Cardiac muscle cell (in vitro differentiated cells and primary cell): ENCODE measurements at regions not wholly inside any gene's neighbourhood (a gene's known extent, or its start where the extent isn't known, plus 50 kb on each side); places are given as distances from the start of the nearest gene placed in this dataset.

Experiments used
- DNase-seq, 2 donors: peaks; one replicate each; pipeline versions ENCODE4 v3.0.0 to v3.0.0-alpha.2; 2010 to 2017; ENCODE audit warnings: low read depth in 1 of 2, low spot score in 1 of 2
- H3K27ac ChIP-seq: fragments of 200-600 bp; sonication (generic); 2 replicates; pipeline ENCODE4 v1.5.1; 2016
- H3K27me3 ChIP-seq: fragments of 200-600 bp; sonication (generic); 2 replicates; pipeline ENCODE4 v1.6.0; 2016; ENCODE audit warnings: control low read depth
- H3K36me3 ChIP-seq: fragments of 200-600 bp; sonication (generic); 2 replicates; pipeline ENCODE4 v1.5.1; 2016; ENCODE audit warnings: control low read depth
- H3K4me1 ChIP-seq: fragments of 200-600 bp; sonication (generic); 2 replicates; pipeline ENCODE4 v1.8.1; 2017; ENCODE audit warnings: low read depth, mild to moderate bottlenecking, mixed run types
- H3K4me3 ChIP-seq: fragments of 200-600 bp; sonication (generic); 2 replicates; pipeline ENCODE4 v1.5.1; 2016; ENCODE audit warnings: mild to moderate bottlenecking
- H3K9me3 ChIP-seq: fragments of 200-600 bp; sonication (generic); 2 replicates; pipeline ENCODE4 v1.5.1; 2017; ENCODE audit warnings: low read depth, mild to moderate bottlenecking, control low read depth
- CTCF ChIP-seq: IDR thresholded peaks from 2 replicates; pipeline ENCODE4 v1.5.1; 2012; ENCODE audit warnings: low read depth, mild to moderate bottlenecking, low read length

- H3K27me3 ChIP-seq = no peaks in the 10 kb centered on the region
- H3K4me1 ChIP-seq = peaks cover 6% of the 10 kb centered on the region
- no peak overlapping the region for H3K27ac ChIP-seq
- DNase-seq = no peak
- TF ChIP-seq CTCF = no peak
- no peaks in the 10 kb centered on the region for H3K9me3 ChIP-seq
- no peak overlapping the region for H3K4me3 ChIP-seq
- no peaks in the 10 kb centered on the region for H3K36me3 ChIP-seq
Measured at GRCh38 chr2:67669168-67669567, 272.0 kb downstream of the ETAA1 start.

GRCh38 chr2:67669766-67670165 lies 272.6 kb downstream of the ETAA1 start:
- H3K4me1 ChIP-seq = peaks cover 12% of the 10 kb centered on the region
- H3K4me3 ChIP-seq = no peak overlapping the region
- H3K36me3 ChIP-seq = no peaks in the 10 kb centered on the region
- TF ChIP-seq CTCF = no peak
- no peak overlapping the region for H3K27ac ChIP-seq
- H3K9me3 ChIP-seq = no peaks in the 10 kb centered on the region
- DNase-seq = no peak
- H3K27me3 ChIP-seq = no peaks in the 10 kb centered on the region

- Histone ChIP-seq H3K4me3 (no peak overlapping the region), H3K4me1 (peaks cover 19% of the 10 kb centered on the region), H3K27me3 (no peaks in the 10 kb centered on the region), H3K9me3 (no peaks in the 10 kb centered on the region), H3K27ac (no peak overlapping the region), H3K36me3 (no peaks in the 10 kb centered on the region)
- no peak for TF ChIP-seq CTCF
- DNase-seq = no peak
Measured at GRCh38 chr2:67670747-67671183, 273.6 kb downstream of the ETAA1 start.

- Histone ChIP-seq H3K36me3 (no peaks in the 10 kb centered on the region), H3K27me3 (no peaks in the 10 kb centered on the region), H3K9me3 (no peaks in the 10 kb centered on the region), H3K27ac (no peak overlapping the region), H3K4me1 (peaks cover 19% of the 10 kb centered on the region), H3K4me3 (no peak overlapping the region)
- no peak for DNase-seq
- TF ChIP-seq CTCF = no peak
Measured at GRCh38 chr2:67671464-67672450, 274.6 kb downstream of the ETAA1 start.

GRCh38 chr2:67674668-67675067 lies 277.5 kb downstream of the ETAA1 start:
- peaks cover 19% of the 10 kb centered on the region for H3K4me1 ChIP-seq
- H3K4me3 ChIP-seq = no peak overlapping the region
- no peak overlapping the region for H3K27ac ChIP-seq
- TF ChIP-seq CTCF = no peak
- H3K9me3 ChIP-seq = no peaks in the 10 kb centered on the region
- H3K36me3 ChIP-seq = no peaks in the 10 kb centered on the region
- peak in 1 of 2 donors; percentile 59 for DNase-seq
- H3K27me3 ChIP-seq = no peaks in the 10 kb centered on the region
